SK-N-SH treated with all-trans-retinoic acid at 6 μM for 48 hours (cell line): ENCODE measurements at regions not wholly inside any gene's neighbourhood (a gene's known extent, or its start where the extent isn't known, plus 50 kb on each side); places are given as distances from the start of the nearest gene placed in this dataset.

ENCODE experiments used
- ATAC-seq: fragments of 200-7000 bp; cut with Tn5 transposase; 3 replicates; pipeline ENCODE4 v1.9.1; 2020; ENCODE audit warnings: mild to moderate bottlenecking, moderate library complexity
- ARNTL ChIP-seq: fragments of 450-650 bp; formaldehyde crosslinking; IDR thresholded peaks from 2 replicates; pipeline ENCODE4 v1.5.0; 2020; ENCODE audit warnings: low read depth, mild to moderate bottlenecking, moderate library complexity, borderline replicate concordance
- BACH2 ChIP-seq: fragments of 250-450 bp; sonication (Bioruptor Pico); IDR thresholded peaks from 2 replicates; pipeline ENCODE4 v1.9.0; 2021; ENCODE audit warnings: mild to moderate bottlenecking, borderline replicate concordance
- CSDC2 ChIP-seq: fragments of 250-450 bp; sonication (Bioruptor Pico); IDR thresholded peaks from 2 replicates; pipeline ENCODE4 v1.5.0; 2020; ENCODE audit warnings: mild to moderate bottlenecking, moderate library complexity
- ESRRG ChIP-seq: fragments of 250-450 bp; sonication (Bioruptor Pico); IDR thresholded peaks from 2 replicates; pipeline ENCODE4 v1.6.1; 2021; ENCODE audit warnings: mild to moderate bottlenecking
- GLIS3 ChIP-seq: fragments of 250-450 bp; sonication (Bioruptor Pico); IDR thresholded peaks from 2 replicates; pipeline ENCODE4 v1.5.0; 2020; ENCODE audit warnings: mild to moderate bottlenecking, moderate library complexity
- ISL1 ChIP-seq: fragments of 250-450 bp; sonication (Bioruptor Pico); IDR thresholded peaks from 2 replicates; pipeline ENCODE4 v2.1.2; 2022; ENCODE audit warnings: mild to moderate bottlenecking, moderate library complexity
- OSR1 ChIP-seq: fragments of 250-450 bp; sonication (Bioruptor Pico); IDR thresholded peaks from 2 replicates; pipeline ENCODE4 v1.8.0; 2022; ENCODE audit warnings: moderate library complexity, mild to moderate bottlenecking, inconsistent platforms
- PATZ1 ChIP-seq: fragments of 250-450 bp; sonication (Bioruptor Pico); IDR thresholded peaks from 2 replicates; pipeline ENCODE4 v1.8.0; 2020; ENCODE audit warnings: mild to moderate bottlenecking, moderate library complexity, borderline replicate concordance
- PPARA ChIP-seq: fragments of 250-450 bp; sonication (Bioruptor Pico); IDR thresholded peaks from 2 replicates; pipeline ENCODE4 v1.5.0; 2020; ENCODE audit warnings: mild to moderate bottlenecking, borderline replicate concordance
- RARB ChIP-seq: fragments of 250-450 bp; sonication (Bioruptor Pico); IDR thresholded peaks from 2 replicates; pipeline ENCODE4 v1.8.0; 2021; ENCODE audit warnings: mild to moderate bottlenecking, moderate library complexity
- TCF4 ChIP-seq: fragments of 250-450 bp; sonication (Bioruptor Pico); IDR thresholded peaks from 2 replicates; pipeline ENCODE4 v1.8.0; 2021; ENCODE audit warnings: mild to moderate bottlenecking, moderate library complexity, borderline replicate concordance
- TOX ChIP-seq: fragments of 250-450 bp; sonication (Bioruptor Pico); IDR thresholded peaks from 2 replicates; pipeline ENCODE4 v1.8.0; 2021; ENCODE audit warnings: mild to moderate bottlenecking, moderate library complexity, borderline replicate concordance
- ZC3H10 ChIP-seq: fragments of 250-450 bp; sonication (Bioruptor Pico); IDR thresholded peaks from 2 replicates; pipeline ENCODE4 v1.5.1; 2021; ENCODE audit warnings: mild to moderate bottlenecking, moderate library complexity
- ZFP3 ChIP-seq: fragments of 250-450 bp; sonication (Bioruptor Pico); IDR thresholded peaks from 2 replicates; pipeline ENCODE4 v1.5.0; 2020; ENCODE audit warnings: mild to moderate bottlenecking, moderate library complexity
- ZFP30 ChIP-seq: fragments of 450-650 bp; formaldehyde crosslinking; IDR thresholded peaks from 2 replicates; pipeline ENCODE4 v1.5.0; 2022; ENCODE audit warnings: mild to moderate bottlenecking, moderate library complexity
- ZNF565 ChIP-seq: fragments of 450-650 bp; formaldehyde crosslinking; conservative IDR thresholded peaks from 2 replicates; pipeline ENCODE4 v1.5.0; 2020; ENCODE audit warnings: low read depth, mild to moderate bottlenecking, moderate library complexity
- ZNF70 ChIP-seq: fragments of 450-650 bp; formaldehyde crosslinking; IDR thresholded peaks from 2 replicates; pipeline ENCODE4 v1.5.0; 2020; ENCODE audit warnings: mild to moderate bottlenecking, moderate library complexity
- ZNF8 ChIP-seq: fragments of 450-650 bp; formaldehyde crosslinking; IDR thresholded peaks from 2 replicates; pipeline ENCODE4 v1.5.0; 2020; ENCODE audit warnings: mild to moderate bottlenecking, moderate library complexity
- TF ChIP-seq, protein P1 (sequence below): fragments of 250-450 bp; sonication (Bioruptor Pico); IDR thresholded peaks from 2 replicates; pipeline ENCODE4 v1.8.0; 2021; ENCODE audit warnings: low read depth, mild to moderate bottlenecking, moderate library complexity, borderline replicate concordance
- TF ChIP-seq, protein P2 (sequence below): fragments of 250-450 bp; sonication (Bioruptor Pico); IDR thresholded peaks from 2 replicates; pipeline ENCODE4 v1.5.0; 2020; ENCODE audit warnings: mild to moderate bottlenecking, moderate library complexity
- TF ChIP-seq, protein P3 (sequence below): fragments of 250-450 bp; sonication (Bioruptor Pico); IDR thresholded peaks from 2 replicates; pipeline ENCODE4 v1.5.1; 2021; ENCODE audit warnings: mild to moderate bottlenecking, moderate library complexity
- TF ChIP-seq, protein P4 (sequence below): fragments of 250-450 bp; sonication (Bioruptor Pico); IDR thresholded peaks from 2 replicates; pipeline ENCODE4 v1.5.1; 2020; ENCODE audit warnings: low read depth, mild to moderate bottlenecking, moderate library complexity

DNA sequence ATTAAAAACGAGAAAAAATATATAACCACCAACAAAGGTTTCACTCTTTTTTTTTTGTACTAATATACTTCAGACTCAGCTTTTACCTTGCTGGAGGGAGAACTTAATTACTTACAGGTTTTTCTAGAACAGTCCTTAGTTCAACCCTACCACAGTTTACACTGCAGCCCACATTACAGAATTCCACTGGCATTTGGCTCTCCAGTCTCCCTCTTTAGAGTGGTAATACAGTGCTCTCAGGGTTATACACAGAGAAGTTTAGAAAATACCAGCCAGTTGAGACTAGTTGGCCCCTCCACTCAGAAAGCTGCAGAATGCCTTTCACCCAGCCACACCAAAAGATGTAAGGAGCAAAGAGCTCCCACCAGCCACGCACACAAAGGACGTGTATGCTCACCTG lies 122.3 kb upstream of the DIO3 start (continued):
- TF ChIP-seq TOX (CRISPR knock-in tag) (no peak), ZNF565 (CRISPR knock-in tag) (no peak), ZFP3 (CRISPR knock-in tag) (no peak)

- no peak for ATAC-seq
- TF ChIP-seq ZNF70 (CRISPR knock-in tag) (no peak), GLIS3 (CRISPR knock-in tag) (no peak), PPARA (no peak), ZNF8 (CRISPR knock-in tag) (no peak), CSDC2 (CRISPR knock-in tag) (no peak), ESRRG (CRISPR knock-in tag) (no peak), ZFP30 (no peak), ARNTL (CRISPR knock-in tag) (no peak), OSR1 (CRISPR knock-in tag) (no peak), RARB (CRISPR knock-in tag) (no peak), PATZ1 (CRISPR knock-in tag) (no peak), ZC3H10 (no peak), ZNF565 (CRISPR knock-in tag) (no peak), ZFP3 (CRISPR knock-in tag) (no peak), TCF4 (CRISPR knock-in tag) (no peak), TOX (CRISPR knock-in tag) (no peak)
- TF ChIP-seq, protein P1, sequence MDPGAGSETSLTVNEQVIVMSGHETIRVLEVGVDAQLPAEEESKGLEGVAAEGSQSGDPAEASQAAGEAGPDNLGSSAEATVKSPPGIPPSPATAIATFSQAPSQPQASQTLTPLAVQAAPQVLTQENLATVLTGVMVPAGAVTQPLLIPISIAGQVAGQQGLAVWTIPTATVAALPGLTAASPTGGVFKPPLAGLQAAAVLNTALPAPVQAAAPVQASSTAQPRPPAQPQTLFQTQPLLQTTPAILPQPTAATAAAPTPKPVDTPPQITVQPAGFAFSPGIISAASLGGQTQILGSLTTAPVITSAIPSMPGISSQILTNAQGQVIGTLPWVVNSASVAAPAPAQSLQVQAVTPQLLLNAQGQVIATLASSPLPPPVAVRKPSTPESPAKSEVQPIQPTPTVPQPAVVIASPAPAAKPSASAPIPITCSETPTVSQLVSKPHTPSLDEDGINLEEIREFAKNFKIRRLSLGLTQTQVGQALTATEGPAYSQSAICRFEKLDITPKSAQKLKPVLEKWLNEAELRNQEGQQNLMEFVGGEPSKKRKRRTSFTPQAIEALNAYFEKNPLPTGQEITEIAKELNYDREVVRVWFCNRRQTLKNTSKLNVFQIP (CRISPR knock-in tag), result no peak
- TF ChIP-seq, protein P2, sequence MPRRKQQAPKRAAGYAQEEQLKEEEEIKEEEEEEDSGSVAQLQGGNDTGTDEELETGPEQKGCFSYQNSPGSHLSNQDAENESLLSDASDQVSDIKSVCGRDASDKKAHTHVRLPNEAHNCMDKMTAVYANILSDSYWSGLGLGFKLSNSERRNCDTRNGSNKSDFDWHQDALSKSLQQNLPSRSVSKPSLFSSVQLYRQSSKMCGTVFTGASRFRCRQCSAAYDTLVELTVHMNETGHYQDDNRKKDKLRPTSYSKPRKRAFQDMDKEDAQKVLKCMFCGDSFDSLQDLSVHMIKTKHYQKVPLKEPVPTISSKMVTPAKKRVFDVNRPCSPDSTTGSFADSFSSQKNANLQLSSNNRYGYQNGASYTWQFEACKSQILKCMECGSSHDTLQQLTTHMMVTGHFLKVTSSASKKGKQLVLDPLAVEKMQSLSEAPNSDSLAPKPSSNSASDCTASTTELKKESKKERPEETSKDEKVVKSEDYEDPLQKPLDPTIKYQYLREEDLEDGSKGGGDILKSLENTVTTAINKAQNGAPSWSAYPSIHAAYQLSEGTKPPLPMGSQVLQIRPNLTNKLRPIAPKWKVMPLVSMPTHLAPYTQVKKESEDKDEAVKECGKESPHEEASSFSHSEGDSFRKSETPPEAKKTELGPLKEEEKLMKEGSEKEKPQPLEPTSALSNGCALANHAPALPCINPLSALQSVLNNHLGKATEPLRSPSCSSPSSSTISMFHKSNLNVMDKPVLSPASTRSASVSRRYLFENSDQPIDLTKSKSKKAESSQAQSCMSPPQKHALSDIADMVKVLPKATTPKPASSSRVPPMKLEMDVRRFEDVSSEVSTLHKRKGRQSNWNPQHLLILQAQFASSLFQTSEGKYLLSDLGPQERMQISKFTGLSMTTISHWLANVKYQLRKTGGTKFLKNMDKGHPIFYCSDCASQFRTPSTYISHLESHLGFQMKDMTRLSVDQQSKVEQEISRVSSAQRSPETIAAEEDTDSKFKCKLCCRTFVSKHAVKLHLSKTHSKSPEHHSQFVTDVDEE, result no peak
- TF ChIP-seq, protein P3, sequence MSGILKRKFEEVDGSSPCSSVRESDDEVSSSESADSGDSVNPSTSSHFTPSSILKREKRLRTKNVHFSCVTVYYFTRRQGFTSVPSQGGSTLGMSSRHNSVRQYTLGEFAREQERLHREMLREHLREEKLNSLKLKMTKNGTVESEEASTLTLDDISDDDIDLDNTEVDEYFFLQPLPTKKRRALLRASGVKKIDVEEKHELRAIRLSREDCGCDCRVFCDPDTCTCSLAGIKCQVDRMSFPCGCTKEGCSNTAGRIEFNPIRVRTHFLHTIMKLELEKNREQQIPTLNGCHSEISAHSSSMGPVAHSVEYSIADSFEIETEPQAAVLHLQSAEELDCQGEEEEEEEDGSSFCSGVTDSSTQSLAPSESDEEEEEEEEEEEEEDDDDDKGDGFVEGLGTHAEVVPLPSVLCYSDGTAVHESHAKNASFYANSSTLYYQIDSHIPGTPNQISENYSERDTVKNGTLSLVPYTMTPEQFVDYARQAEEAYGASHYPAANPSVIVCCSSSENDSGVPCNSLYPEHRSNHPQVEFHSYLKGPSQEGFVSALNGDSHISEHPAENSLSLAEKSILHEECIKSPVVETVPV (CRISPR knock-in tag), result no peak
- TF ChIP-seq, protein P4, sequence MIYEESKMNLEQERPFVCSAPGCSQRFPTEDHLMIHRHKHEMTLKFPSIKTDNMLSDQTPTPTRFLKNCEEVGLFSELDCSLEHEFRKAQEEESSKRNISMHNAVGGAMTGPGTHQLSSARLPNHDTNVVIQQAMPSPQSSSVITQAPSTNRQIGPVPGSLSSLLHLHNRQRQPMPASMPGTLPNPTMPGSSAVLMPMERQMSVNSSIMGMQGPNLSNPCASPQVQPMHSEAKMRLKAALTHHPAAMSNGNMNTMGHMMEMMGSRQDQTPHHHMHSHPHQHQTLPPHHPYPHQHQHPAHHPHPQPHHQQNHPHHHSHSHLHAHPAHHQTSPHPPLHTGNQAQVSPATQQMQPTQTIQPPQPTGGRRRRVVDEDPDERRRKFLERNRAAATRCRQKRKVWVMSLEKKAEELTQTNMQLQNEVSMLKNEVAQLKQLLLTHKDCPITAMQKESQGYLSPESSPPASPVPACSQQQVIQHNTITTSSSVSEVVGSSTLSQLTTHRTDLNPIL (CRISPR knock-in tag), result no peak
Measured at GRCh38 chr14:101440496-101440895, 120.8 kb upstream of the DIO3 start.

GRCh38 chr14:101441710-101442109 lies 119.6 kb upstream of the DIO3 start:
- no peak for TF ChIP-seq OSR1 (CRISPR knock-in tag)
- TF ChIP-seq, protein P1 (CRISPR knock-in tag), result no peak
- no peak for TF ChIP-seq PPARA
- TF ChIP-seq GLIS3 (CRISPR knock-in tag), result no peak
- TF ChIP-seq ISL1 (CRISPR knock-in tag), result no peak
- TF ChIP-seq ZC3H10, result no peak
- TF ChIP-seq, protein P2, result no peak
- TF ChIP-seq ZNF70 (CRISPR knock-in tag), result no peak
- no peak for TF ChIP-seq TOX (CRISPR knock-in tag)
- no peak for TF ChIP-seq ZFP3 (CRISPR knock-in tag)
- TF ChIP-seq ARNTL (CRISPR knock-in tag), result no peak
- TF ChIP-seq ZFP30, result no peak
- no peak for TF ChIP-seq TCF4 (CRISPR knock-in tag)
- TF ChIP-seq BACH2 (CRISPR knock-in tag), result no peak
- no peak for TF ChIP-seq ESRRG (CRISPR knock-in tag)
- TF ChIP-seq, all 23 proteins: peak for 0
- no peak for ATAC-seq
